NCI-H146 (cell line): ENCODE measurements at regions not wholly inside any gene's neighbourhood (a gene's known extent, or its start where the extent isn't known, plus 50 kb on each side); places are given as distances from the start of the nearest gene placed in this dataset.
"Not testable (repeated sequence)": the region's sequence is repeated elsewhere in the genome, so short reads cannot be mapped to it uniquely, and the experiment has no call there.

Experiments used
- DNase-seq: peaks from one replicate; lab custom pipeline; 2025; lab: John Stamatoyannopoulos, UW

DNA sequence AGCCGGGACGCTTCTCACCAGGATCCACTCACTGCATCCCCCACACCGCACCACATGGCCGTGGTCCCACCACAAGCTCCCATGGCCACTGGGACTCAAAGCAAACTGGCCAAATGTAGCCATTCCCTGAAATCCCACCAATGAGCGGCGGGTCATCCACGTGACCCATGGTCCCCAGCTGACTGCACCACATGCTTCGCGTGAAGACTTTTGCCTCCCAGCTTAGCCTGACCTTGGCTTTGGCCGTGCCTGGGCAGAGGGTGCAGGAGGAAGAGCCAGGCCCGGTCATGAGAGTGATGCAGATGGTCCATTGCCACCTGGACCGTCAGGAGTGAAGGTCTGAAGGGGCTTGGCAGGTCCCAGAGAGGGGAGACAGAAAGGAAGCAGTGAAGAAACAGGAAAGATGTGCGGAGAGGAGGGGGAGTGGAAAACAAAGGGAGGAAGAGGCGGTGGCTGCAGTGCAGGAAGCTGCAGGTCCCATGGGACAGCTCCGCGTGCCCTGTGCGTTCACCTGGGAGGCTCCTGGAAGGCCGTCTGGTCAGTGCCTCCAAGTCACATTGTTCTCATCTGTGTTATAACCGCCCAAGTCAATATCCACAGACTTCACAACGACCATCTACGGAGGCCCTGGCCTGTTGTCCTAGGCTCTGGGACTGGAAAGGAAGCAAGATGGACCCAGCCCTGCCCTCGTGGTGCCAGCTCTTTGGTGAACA, 167.8 kb upstream of the AJAP1 start:
- no peak for DNase-seq

DNA sequence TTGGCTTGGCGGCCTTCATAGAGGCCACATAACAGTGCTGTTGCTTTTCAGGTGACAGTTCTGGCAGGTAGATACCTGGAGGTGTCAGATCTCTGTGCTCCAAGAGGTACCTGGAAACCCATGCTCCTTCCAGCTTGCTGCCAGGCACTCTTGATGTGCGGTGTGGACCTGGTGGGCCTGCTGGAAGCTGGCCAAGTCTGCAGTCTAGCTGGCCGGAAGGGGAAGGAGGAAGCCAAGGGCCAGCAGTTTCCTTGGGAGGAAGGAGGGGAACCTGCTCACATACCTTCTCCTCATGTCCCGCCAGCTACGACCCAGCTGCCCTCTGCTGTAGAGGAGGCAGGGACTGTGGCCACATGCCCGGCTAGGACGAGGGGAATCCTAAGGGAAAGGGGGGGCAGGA, 166.4 kb upstream of the AJAP1 start:
- DNase-seq = no peak

DNA sequence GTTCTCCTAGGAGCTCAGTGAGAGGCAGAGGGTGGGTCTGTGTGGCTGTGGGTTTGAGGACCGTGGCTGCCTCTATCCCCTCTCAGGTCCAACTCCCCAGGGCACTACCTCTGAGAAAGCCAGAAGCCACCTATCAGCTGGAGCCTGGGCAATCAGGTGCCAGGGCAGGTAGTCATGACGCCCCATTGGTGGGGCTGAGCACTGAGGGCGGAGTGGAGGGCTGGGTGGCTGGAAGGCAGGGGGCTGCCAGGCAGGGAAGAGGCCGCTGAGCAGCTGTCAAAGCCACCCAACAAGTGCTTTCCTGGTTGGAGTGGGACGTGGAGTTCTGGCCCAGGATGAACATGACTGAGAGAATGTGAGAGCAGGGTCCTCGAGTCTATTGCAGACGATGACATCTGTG, 164.9 kb upstream of the AJAP1 start:
- DNase-seq = no peak

DNA sequence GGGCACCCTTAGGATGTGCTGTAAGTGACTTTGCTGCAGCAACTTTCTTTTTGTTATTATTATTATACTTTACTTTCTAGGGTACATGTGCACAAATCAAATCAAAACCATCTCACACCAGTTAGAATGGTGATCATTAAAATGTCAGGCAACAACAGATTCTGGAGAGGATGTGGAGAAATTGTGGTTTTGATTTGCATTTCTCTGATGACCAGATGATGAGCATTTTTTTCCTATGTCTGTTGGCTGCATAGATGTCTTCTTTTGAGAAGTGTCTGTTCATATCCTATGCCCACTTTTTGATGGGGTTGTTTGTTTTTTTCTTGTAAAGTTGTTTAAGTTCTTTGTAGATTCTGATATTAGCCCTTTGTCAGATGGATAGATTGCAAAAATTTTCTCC, 164.4 kb upstream of the AJAP1 start:
- not testable (repeated sequence) for DNase-seq

DNA sequence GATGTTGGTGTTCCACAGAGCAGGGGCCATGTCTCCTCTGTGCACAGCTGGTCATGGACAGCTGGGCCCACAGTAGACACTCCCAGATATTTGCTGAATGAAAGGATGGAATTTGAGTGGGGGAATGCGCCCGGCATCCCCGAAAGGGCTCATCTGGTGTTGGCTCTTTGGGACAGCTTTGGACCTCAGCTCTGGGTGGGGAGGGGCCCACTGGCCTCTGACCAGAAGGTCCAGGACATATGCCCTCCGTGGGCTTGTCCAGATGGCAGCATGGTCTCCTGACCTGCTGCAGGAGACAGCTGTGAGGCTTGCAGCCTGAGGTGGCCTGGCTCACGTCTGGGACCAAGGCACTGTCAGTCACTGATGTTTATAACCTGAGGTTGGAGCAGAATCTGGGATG, 160.4 kb upstream of the AJAP1 start:
- no peak for DNase-seq

DNA sequence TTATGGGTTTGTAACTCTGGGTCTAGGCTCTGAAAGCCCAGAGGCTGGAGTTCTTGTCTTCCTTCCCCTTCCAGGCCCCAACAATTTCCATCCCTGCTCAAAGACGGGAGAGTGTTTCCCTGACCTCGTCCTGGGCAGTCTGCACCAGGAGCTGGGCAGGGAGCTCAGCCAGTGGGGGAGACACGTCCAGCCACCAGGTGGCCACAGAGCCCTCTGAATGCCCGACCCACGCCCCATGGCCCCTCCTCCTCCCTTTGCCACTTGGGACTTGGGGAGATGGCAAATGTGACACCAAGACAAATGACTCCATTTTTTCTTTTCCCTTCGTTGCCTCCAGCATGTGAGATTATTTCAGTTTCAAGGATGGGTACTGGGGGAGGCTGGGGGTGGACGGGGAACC, 159.9 kb upstream of the AJAP1 start:
- no peak for DNase-seq

DNA sequence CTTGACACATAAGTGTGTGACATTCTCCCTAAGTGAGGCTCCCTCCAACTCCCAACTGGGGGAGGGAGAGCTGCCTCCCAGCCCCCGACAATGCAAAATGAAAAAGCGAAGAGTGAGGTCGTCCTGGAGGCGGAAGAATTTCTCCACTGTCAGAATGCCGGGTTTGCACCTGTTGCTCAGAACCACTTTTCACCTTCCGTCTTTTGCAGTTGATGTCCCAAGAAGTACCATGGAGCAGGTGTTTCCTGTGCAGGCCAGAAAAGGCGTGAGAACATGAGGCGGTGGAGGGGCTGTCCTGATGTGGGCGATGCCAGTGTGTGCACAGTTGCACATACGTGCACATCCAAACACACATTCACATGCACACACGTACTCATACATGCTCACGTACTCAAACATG, 158.6 kb upstream of the AJAP1 start:
- no peak for DNase-seq

DNA sequence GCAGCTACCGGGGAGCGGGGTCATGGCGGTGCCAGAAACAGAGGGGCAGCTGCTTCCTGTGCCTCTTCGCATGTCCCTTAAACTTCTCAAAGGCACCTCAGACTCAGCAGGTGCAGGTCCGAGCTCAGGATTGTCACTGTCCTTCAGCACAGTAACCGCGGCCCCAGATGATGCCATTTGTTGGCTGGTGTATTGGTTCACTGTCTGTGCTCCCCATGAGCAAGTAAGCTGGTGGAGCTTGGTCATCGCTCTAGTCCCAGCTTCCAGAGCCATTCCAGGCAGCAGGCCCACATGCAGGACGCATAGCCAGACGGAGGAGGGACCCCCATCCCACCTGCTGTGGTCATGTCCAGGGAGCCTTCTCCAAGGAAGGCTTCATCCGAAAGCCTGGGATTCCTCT, 154.0 kb upstream of the AJAP1 start:
- DNase-seq = no peak

DNA sequence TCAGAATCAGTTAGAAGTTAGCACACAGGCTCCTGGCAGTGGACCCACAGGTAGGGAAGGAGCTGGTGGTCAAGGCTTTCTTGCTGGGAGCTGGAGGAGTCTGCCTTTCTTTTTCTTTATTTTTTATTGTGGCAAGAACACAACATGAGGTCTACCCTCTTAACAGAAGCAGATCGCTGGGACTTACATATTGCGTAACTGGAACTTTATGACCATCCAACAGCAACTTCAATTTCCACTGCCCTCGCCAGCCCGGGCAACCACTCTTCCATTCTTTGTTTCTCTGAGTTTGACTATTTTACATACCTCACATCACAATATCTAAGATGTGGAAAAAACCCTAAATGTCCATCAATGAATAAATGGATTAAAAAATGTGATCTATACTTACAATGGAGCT, 147.8 kb upstream of the AJAP1 start:
- no peak for DNase-seq

DNA sequence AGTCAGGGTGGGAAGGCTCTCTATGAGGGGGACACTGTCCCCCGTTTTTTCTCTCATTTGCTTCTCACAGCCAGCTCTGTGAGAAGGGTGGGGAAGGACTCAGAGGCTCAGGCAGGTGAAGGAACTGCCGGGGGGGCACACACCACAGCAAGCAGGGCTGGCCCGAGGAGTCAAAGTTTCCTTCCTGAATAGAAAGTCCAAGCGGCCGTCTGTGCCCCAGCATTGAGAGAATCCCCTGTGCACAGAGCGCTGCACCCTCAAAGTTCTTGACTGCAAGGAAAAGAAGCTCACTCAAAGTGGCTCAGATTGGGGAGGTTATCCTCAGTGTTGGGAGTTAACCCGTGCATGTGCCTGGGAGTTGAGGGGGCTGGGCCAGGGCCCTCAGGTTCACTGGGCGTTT, 145.2 kb upstream of the AJAP1 start:
- no peak for DNase-seq

DNA sequence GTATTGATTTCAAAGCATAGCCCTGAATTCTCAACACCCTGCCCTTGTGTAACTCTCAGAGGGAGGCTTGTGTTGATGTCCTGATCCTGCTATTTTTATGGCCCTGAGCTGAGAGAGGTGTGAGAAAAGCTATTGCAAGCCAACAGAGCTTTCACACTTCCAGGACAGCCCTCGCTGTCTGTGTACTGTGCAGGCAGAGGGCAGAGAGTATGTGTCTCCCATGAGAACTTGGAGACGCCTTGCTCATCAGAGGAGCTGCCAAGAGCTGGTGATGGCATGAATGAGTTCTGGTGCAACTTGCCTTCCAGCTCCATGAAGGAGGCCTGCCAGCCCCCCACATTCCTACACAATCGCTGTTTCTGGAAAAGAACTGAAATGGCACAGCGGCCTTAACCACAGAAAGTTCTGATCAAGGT, 144.1 kb upstream of the AJAP1 start:
- no peak for DNase-seq

DNA sequence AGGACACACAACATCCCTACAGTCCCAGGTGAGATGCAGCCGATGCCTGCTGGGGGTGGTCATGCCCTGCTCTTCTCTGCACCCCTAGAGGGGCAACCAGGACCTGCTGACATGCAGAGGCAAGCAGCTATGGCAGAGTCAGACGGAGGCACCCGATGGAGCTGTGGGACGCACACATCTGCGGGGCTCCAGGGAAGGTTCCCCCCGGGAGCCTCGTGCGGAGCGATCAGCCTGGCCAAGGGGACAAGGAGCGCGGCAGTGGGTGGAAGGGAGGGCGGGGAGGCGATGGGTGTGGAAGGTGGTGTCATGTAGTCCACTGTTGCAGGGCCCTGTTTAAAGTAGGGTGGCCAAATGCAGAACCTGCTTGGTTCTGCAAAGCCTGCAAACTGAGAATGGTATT, 143.0 kb upstream of the AJAP1 start:
- no peak for DNase-seq

DNA sequence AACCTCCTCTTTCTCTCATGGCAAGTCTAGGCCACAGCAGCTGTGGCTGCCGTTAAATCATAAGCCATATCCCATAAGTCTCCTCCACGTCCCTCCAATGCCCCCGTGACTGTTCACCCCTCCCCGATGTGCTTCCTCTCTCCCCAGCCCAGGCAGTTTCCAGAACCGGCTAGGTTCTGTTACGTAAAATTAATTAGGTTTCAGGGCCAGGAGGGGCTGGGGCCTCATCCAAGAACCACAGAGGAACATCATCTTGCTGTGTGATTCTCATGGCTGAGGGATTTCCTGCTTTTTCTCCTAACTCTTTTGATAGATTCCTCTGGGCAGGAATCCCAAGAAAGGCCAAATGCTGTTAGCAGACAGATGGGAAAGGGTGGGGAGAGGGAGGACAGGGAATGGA, 141.8 kb upstream of the AJAP1 start:
- no peak for DNase-seq

DNA sequence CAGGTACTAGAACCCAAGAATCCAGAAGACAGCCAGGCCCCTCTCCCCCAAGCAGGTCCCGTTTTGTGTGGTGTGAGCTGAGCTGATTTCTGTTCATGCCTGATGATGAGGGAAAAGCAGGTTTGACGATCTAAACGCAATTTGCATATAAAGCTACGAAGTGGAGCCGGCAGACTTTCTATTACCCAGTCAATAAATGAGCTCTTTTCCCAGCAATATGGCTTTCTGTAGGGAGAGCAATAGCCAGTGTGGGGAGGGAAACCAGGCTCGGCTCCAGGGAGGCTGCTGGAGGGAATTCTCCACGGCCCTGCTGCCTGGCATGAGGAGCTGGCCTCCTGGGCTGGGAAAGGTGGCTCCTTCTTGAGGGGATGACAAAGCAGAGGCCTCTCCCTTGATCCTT, 140.7 kb upstream of the AJAP1 start:
- DNase-seq = no peak

DNA sequence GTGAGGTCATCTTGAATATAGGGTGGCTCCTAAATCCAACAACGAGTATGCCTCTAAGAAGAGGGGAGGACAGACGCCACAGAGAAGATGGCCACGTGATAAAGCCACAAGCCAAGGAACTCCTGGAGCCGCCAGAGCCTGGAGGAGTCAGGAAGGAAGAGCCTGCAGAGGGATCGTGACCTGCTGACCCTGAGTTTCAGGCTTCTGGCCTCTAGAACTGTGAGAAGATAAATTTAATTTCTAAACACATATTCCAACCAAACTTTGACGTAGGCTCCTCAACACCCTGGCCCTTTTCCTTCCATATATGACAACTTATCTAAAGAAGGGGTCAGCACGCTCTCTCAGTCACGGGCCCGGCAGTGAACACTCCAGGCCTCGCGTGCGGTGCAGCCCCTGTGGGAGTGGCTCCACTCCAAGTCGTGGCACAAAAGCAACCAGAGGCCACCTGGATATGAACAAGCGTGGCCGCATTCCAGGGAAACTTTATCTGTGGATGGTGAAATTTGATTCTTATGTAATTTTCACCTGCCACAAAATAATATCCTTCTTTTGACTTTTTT, 138.6 kb upstream of the AJAP1 start:
- DNase-seq = no peak

DNA sequence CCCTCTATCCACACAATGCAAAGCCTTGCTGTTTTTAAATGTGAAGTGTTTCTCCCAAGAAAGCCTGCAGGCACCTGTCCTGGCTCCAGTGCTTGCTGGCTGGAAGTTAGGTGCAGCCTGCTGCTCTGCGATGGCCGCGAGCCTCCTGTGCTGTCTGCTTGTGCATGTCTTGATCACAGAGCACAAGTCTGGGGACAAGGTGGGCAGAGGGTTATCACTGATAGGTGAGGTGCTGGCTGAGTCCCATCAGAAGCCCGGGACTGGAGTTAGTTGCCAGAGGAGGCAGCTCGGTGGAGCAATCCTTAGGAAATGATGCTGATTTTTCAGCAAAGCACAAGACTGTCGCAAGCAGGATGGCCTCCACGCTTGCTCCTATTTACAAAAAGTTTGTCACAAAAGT, 137.8 kb upstream of the AJAP1 start:
- no peak for DNase-seq

DNA sequence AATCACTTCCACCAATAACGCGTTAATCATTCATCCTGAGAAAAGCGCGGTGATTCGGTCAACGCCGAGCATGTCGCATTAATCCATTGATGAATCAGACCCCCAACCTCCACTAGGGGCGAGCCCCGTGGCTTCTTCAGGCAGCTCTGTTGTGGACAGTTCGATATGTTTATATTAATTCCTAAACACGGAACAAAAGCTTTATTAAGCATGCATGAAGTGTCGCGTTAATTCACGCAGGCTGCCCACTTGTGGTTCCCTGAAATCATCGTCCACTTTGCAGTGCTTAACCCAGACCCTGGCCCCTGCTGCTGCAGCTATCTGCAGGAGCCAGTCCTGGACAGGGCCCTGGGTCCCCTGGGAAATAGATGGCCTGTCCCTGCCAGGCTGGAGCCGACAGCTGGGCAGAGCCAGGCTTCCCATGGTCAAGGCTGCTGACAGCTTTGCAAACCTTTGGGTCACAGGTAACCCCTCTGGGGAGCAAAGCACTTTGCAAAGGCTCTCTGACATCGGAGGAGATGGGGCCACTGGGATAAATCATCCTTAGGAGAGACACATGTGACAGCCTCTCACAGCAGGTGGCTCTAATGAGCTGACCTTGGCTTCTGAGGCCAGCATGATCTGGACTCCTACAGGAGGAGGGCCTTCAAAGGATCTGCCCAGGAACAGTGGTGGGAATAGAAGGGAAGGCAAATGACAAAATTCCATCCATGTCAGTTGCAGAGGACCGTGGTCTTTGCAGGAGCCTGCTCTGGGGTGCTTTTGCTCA, 137.0 kb upstream of the AJAP1 start:
- no peak for DNase-seq

DNA sequence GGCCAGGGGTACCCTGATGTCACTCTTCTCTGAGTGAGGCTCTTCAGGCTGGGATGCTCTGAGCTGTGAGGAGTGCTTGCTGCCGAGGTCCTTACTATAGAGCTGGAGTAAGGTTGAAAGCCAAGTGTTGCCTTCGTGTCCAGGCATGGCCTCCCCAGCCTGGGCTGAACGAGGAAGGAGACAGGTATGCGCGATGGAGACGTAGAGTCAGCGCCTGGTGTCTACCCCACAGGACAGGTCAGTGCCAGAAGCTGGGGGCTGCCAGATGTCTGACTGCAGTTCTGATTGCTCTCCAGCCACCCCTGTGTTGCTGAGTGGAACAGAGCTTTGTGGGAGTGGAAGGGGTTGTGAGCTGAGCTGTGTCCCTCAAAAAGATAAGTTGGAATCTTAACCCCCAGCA, 135.8 kb upstream of the AJAP1 start:
- DNase-seq = no peak

DNA sequence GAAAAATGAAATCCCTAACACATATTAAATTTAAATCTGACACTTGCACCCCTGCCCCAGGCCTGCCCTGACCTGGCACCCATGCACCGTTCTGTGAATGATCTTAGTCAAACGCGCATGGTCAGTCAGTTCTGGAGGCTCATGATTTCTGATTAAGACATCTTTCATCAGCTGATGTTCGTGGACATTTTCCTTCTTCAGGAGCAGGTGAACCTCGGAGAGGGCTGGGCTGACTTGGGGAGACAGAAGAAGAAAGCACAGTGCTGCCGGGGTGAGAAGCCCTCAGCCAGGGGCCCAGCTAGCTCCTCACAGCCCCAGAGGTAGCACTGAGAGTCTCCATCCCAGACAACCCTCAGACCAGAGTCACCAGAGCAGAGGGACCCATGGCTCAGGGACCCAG, 134.5 kb upstream of the AJAP1 start:
- DNase-seq = no peak

DNA sequence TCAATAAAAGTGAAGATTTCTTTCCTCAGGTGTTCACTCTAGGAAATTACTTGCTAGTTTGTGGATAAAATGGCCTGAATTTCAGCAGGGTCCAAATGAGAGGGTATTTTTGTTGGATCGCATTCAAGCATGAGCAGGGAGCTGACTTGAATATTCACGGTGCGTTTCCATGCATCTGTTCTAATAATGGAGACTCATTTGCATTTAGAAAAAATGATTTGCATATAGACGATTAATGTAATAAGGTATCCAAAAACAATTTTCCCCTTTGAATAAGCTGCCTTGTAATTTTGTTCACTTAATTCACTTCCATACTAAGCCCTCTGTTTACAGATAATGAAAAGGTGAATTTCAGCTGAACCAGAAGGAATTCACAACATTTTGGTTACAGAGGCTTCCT, 130.9 kb upstream of the AJAP1 start:
- no peak for DNase-seq

DNA sequence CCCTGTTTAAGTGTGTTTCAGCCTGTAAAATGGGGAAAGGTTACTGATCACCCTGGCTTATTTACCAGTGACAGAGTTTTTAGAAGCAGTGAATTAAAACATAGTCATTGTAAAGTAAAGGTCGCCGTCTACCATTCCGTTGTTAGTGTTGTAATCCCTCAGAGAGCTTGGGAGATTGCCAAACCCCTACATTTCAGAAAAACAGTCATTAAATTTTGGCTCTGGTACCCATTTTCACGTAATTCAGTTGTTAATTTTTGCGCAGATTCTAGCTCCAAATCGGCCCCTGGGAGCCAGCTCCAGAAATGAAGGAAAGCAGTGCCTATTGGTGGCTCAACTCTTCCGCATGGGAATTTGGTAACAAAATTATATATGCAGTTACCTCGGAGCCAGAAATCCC, 127.7 kb upstream of the AJAP1 start:
- DNase-seq = no peak

DNA sequence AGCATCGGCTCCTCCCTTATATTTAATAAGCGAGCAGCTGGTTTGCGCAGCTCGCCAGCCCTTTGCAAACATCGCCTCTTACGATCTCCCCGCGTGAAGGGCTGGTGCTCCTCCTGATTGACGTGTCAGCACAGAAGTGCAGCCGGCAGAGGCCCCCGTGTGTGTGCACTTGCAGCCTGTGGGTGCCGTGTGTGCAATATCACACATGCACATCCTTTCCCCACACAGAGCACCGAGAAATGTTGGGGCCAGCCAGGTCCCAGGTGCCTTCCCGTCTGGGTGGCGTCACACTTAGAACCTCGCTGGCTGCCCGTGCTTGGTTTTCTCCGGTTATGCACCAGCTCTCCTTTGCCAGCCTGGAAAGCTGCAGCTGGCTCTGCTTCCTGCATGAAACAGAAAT, 126.6 kb upstream of the AJAP1 start:
- no peak for DNase-seq

DNA sequence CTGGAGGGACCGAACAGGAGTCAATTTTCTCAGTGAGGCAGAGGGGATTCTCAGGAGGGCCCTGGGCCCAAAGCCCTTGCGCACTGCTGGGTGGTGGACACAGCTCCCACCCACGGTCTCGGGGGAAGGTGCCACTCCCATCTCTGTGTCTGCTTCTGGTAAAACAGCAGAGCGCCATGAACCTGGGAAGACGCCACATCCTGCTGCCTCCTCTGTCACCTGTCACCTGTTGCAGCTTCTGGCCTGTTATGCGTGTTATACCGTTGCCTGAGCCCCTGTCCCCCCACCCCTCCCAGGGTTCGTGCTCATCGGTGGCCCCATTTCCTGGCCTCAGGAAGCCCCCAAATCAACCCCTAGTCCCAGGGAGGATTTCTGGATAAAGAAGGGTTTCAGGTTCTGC, 125.8 kb upstream of the AJAP1 start:
- no peak for DNase-seq
